ENCODE measurements at regions not wholly inside any gene's neighbourhood (a gene's known extent, or its start where the extent isn't known, plus 50 kb on each side); places are given as distances from the start of the nearest gene placed in this dataset.

- TF ChIP-seq SMC3 (IDR thresholded peaks at IDR 0.05; ENCODE audit: low read depth, low read length) (no peak), MXI1 (IDR thresholded peaks at IDR 0.05; ENCODE audit: borderline replicate concordance, low read depth, low read length) (no peak), CTCF (conservative IDR thresholded peaks at IDR 0.05; ENCODE audit: low read depth, low read length) (no peak), USF2 (IDR thresholded peaks at IDR 0.05; ENCODE audit: low read depth, low read length) (no peak), RAD21 (IDR thresholded peaks at IDR 0.05; ENCODE audit: low read length) (no peak), CEBPB (IDR thresholded peaks at IDR 0.05; ENCODE audit: low read depth, low read length) (no peak), CHD1 (IDR thresholded peaks at IDR 0.05; ENCODE audit: low read depth, low read length) (no peak), POLR2A (IDR thresholded peaks at IDR 0.05; ENCODE audit: low read depth, low read length) (no peak), MAZ (IDR thresholded peaks at IDR 0.05; ENCODE audit: borderline replicate concordance, low read depth, low read length) (no peak)
These were observed 826.6 kb downstream of the SQOR start for GRCh38 chr15:46461416-46461815.

Measured in IMR-90 (cell line).